HG03439 (cell line): ENCODE measurements at regions not wholly inside any gene's neighbourhood (a gene's known extent, or its start where the extent isn't known, plus 50 kb on each side); places are given as distances from the start of the nearest gene placed in this dataset.
"Not testable (repeated sequence)": the region's sequence is repeated elsewhere in the genome, so short reads cannot be mapped to it uniquely, and the experiment has no call there.

ENCODE experiments used
- ATAC-seq: cut with Tn5 transposase; IDR thresholded peaks from one replicate; pipeline ENCODE4 v1.9.1; 2021; ENCODE audit warnings: mild to moderate bottlenecking, moderate library complexity; ENCODE audit not compliant: unreplicated experiment

DNA sequence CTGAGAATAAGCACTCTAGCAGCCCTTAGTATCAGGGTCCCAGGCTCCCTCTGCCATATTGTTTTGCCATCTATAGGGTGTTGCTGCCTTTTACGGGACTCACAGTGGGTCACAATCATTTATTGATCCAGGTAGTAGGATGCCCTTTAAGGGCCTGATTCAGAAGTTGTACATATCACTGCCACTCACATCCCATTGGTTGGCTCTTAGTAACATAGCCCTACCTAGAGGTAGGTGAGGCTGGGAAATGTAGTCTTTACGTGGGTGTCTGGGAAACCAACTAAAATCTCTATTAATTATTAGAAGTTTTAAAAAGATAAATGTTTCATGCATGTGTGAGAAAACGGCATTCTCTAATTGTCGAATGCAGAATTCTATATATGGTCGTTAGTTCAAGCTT is 78.8 kb upstream of the ATP5PO start:
- ATAC-seq: no peak

DNA sequence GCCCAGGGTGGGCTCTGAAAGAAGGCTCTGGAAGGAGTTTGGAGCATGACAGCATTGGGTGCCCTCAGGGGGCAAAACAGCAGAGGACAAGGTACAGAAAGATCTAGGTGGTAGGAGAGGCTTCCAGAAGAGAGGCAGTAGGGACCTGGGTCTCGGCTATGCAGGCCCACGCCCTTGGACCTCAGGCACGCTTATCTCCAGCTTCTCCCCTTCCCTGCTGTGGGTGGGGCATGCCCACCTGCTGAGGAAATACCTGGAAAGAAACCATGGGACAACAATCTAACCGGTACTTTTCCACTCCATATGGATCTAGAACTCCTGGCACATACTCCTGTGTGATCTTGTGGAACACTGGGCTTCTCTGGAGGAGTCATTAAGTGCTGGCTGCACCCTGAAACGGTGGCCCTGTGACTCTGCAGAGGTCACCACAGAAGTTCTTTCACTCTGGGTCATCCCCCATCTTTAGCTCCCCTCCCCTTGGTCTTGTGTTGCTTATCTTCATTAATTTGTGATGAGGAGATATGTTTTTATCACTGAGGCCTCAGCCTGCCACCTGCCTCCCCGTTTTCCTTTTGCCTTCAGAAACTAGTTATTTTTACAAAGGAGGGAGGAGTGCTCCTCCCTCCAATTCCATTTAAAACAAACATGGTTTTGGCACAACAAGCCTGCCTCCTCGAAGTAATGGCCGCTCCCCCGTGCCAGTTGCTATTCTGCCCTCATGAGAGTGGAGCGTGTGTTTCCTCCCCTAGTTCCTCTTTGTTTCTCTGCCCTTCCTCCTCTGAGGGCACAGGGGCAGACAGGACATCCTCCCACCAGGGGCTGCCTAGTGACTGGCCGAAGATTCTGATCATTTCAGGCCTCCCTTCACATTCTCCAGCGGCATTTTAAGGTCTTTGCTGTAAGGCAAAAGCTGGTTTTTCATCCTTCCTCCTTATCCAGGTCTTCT is 78.0 kb upstream of the ATP5PO start:
- ATAC-seq: no peak

DNA sequence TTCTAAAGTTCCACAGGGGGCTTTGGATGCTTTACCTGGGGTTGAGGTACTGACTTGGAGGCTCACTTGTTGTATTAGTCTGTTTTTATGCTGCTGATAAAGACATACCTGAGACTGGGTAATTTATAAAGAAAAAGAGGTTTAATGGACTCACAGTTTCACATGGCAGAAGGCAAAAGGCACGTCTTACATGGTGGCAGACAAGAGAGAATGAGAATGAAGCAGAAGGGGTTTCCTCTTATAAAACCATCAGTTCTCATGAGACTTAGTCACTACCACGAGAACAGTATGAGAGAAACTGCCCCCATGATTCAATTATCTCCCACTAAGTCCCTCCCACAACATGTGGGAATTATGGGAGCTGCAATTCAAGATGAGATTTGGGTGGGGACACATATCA is 76.8 kb upstream of the ATP5PO start:
- ATAC-seq: not testable (repeated sequence)

DNA sequence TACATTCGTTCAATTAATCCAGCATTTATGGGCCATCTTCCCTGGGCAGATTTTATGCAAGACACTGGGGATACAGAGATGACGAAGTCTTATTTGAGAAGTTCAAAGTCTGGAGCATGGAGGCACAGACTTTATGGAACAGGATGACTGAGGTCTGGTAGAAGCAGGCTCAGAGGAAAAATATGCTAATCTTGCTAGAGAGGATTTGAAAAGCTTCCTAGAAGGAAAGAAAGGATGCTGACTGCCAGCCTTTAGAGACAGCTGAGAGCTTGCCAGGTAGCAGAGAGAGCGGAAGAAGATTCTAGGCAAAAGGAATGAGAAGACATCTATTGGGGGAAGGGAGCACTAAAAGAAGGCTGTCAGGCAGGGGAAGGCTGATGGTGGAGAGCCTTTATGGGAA is 75.5 kb upstream of the ATP5PO start:
- ATAC-seq: no peak

DNA sequence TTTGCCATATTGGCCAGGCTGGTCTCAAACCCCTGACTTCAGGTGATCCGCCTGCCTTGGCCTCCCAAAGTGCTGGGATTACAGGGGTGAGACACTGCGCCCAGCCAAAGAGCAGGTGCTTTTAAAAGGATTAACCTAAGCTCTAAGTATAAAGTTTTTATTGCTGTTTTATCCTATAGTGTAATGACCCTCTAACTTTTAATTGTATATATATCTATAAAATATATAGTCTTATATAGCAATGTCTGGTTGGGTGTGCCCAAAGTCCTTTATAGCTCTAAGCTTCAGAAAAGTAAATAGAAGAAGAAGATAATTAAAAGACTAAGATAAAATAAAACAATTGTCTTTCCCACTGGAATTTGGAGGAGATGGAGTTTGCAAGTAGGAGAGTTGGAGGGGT is 73.8 kb upstream of the ATP5PO start:
- ATAC-seq: no peak

DNA sequence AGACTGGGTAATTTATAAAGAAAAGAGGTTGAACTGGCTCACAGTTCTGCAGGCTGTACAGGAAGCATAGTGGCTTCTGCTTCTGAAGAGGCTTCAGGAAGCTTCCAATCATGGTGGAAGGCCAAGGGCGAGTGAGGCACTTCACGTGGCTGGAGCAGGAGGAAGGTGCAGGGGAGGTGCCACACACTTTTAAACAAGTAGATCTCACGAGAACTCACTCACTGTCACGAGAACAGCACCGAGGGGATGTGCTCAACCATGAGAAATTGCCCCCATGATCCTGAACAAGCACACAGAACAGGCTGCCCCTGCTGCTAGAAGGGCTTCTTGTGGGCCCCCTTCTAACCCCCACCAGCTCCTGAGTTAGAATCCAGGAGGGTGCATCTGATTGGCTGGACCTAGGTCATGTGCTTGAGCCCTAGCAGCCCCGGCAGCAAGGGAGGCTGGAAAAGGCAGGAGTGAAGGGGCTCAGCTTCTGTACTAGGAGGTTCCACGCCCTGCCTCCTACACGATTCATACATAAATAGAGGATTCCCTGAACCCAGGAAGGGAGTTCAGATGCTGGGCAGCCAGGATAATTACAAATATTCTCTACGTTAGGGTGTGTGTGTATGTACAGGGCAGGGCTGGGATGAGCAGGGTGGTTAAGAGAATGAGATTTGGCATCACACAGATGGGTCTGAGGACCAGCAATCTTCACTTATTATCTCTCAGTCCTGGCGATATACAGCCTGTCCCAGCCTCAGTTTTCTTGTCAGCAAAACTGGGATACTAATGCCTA is 72.8 kb upstream of the ATP5PO start:
- ATAC-seq: no peak

DNA sequence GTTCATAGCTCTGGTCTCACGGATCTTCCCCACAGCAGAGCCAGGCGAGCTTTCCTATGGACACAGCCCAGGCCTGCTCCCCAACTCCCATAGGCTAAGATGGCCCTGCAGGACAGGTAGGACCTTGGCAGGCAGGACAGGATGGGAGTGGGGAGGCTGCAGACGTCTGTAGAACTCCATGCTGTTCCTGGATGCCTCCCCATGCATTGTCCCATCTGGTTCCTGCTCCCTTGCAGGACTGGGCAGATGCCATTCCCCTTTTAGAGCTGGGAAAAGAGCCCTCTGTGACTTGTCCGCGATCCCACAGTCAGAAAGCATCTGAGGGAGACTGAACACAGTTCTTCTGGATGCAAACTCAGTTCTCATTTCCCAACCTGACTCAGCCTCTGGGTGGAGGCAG is 71.9 kb upstream of the ATP5PO start:
- no peak for ATAC-seq

DNA sequence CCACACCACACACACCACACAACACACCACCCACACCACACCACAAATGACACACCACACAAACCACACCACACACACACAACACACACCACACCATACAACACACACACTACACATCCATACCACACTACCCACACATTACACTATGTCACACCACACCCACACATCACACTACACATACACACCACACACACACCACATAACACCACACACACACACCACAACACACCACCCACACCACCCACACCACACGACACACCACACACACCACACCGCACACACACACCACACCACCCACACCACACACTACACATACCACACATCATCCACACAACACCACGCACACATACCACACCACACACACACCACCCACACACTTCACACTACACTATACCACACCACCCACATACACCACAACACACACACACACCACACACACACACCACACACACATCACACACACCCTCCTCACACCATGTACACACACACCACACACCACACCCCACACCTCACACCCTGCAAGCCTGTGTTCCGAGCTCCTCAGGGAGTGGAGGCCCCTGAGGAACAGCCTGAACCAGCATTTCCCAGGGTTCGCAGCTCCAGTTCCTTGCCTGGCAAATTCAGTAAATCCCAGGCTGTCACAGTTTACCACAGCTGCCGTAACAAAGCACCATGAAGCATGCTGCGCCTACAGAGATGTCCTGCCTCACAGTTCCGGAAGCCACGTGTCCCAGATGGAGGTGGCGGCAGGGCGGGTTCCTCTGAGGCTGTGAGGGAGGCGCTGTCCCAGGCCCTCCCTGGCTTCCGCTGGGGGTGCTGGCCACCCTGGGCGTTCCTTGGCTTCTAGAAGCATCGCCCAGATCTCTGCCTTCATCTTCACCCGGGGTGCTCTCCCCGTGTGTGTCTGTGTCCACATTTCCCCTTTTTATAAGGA is 69.8 kb upstream of the ATP5PO start:
- no peak for ATAC-seq

DNA sequence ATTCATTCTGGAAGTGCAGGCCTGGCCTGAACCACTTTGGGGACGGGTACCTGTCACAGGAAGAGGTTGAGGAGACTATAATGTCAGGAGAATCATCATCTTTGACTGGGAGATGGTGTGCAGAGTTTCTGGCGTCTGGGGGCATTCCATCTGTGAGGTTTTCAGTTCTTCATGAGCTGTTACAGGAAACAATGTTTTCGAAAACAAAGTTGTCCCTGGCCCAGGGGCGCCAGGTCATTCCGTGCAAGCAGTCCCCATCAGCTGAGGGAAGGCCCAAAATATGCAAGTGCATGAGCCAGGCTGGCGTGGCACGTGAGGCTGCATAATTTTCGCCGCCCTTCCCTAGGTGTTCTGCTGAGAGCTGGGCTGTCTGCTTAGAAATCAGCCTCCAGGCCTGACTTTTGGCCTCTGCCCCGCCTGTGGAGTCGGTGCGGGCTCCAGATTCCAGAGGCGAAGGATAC is 68.4 kb upstream of the ATP5PO start:
- ATAC-seq: no peak

DNA sequence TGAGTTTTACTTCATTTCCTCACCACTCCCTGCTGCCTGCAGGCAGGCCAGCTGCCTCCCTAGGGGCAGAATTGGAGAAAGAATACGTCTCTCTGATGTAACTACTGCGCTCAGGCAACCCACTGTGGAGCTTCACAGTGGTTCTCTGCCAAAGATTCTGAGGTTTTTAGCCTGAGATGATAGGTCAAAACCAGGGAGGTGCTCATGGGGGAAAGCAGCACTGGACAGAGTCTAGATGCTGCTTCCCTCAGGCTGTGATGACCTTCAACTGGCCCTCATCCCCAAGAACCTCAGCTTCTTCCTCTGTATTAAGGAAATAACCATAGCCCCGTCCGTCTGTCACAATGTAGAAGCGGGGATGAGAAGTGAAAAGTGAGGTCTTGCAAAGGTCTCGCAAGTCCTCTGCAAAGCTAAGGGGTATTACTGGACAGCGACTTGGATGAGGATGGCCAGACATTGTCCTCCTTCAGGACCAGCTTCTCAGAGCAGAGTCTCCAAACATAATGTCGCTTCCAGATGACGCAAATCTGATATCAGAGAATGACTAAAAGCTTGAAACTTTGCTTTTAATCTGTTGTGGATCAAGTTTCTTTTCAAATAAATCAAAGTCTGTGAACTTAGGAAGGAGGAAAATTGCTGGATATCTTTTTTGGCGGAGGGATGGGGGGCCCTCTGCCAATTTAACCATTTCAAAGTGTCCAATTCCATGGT is 65.9 kb upstream of the ATP5PO start:
- no peak for ATAC-seq

DNA sequence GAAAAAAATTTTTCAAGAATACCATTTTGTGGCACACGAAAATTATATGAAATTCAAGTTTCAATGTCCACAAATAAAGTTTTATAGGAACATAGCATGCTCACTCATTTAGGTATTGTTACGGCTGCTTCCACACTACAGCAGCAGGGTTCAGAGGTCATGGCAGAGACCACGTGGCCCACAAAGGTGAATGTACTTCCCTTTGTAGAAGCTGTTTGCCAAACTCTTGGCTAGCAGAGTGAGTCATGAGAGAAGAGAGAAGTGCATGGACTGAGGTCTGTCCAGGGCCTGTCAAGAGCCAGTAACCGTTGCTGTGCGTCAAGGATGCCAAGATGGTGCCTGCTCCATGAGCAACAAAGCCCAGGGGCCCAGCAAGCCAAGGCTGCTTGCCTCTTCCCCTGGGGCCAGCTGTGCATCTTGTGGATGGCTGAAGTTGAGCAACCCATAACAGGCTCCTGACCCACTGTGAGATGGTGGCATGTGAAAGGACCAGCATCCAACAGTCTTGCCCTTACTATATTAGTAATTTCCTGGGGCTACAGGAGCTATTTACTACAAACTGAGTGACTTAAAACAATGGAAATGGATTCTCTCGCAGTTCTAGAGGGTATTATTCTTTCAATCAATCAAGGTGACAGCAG is 64.8 kb upstream of the ATP5PO start:
- no peak for ATAC-seq

DNA sequence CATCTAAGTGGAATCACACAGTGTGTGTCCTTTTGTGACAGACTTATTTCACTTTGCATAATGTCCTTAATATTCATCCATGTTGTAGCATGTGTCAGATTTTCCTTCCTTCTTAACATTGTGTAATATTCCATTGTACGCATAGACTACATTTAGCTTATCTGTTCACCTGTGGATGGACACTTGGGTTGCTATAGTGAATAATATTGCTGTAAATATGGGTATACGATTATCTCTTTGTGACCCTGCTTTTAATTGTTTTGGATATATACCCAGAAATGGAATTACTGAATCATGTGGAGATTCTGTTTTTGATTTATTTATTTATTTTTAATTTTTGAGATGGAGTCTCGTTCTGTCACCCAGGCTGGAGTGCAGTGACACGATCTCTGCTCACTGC is 63.0 kb upstream of the ATP5PO start:
- ATAC-seq: no peak

DNA sequence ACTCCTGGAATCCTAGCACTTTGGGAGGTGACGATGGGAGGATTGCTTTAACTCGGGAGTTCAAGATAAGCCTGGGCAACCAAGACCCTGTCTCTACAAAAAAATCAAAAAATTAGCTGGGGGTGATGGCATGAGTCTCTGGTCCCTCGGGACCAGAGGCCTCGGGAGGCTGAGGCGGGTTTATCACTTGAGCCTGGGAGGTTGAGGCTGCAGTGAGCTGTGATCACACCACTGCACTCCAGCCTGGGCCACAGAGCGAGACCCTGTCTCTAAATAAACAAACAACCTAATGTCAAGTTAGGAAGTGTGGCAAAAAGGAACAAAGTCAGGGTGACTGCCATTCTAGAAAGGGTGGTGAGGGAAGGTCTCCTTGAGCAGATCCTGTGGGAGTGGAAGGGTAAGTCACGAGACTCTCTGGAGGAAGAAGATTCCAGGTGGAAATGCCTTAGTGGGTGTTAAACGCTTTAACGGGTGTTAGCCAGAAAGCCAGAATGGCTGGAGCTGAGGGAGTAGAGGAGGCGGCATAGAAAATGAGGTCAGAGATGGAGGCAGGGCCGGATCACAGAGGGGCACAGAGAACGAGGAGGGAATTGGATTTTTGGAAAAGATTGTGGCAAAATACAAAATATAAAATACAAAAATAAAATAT is 62.2 kb upstream of the ATP5PO start:
- ATAC-seq: no peak

DNA sequence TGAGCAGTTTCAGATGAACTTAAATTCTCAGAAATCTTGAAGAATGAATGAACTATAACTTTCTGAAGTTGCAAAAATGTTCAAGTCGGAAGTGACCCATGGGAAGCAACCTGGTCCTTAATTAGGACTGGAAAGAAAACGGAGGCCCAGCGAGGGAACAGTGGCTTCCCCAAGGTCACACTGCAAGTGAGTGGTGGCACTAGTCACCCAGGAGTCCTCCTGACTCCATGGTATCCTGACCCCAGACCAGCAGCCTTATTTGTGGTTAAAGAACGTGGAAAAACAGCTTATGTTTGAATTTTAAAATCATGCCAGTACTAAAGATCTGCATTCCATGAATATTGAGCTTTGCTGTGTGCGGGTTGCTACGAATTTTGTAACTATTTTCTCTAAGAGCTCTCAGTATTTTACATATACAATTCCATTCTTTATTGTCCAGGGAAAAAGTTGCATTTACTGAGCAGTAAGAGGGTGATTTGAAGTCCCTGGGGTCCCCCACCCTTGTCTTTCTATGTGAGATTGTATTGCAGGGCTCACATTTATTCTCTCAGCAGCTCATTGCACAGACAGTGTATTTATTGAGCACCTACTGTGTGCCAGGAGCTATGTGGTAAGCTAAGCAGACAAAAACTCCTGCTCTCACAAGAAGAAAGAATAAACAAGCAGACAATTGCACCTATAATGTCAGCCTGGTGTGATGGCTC is 61.6 kb upstream of the ATP5PO start:
- no peak for ATAC-seq

DNA sequence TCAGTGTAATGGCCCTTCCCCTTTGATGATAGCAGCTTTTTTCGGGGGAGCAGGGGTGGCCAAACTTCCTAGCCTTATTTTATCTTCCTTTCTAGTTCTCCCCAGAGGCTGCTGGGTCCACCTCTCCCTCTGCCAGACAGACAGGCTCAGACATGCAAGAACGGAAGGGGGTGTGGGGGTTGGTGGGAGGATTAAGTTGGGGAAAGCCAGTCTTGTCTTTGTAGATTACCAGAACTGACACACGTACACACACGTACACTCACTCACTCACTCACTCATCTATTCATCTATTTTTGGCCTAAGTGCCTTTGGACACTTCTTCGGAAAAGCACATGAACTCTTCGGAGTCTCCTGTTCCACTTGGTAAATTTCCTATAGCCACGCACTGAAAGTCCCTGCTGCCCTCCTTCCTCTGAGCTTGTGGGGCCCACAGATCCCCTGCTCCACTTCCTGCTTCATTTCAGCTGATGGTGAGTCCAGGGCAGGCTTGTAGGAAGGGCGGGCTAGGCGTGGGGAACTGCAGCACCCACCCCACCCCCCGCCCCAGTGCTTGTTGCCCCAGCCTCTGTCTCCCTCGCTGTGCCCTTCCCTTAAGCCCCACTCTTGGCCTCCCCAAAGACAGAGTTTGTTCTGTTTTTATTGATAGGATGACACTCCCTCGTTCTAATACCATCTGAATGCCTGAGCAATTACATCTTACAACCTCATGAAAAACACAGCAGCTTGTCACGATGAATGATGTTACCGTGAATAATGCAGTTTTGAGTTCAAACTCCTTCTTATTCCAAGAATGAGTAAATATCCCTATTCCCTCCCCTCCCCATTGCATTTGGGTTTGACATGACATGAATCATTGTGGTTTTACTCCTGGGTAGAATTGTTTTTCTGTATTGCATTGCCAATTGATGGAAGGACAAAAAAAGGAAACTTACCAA is 60.7 kb upstream of the ATP5PO start:
- ATAC-seq: peak; percentile 44

DNA sequence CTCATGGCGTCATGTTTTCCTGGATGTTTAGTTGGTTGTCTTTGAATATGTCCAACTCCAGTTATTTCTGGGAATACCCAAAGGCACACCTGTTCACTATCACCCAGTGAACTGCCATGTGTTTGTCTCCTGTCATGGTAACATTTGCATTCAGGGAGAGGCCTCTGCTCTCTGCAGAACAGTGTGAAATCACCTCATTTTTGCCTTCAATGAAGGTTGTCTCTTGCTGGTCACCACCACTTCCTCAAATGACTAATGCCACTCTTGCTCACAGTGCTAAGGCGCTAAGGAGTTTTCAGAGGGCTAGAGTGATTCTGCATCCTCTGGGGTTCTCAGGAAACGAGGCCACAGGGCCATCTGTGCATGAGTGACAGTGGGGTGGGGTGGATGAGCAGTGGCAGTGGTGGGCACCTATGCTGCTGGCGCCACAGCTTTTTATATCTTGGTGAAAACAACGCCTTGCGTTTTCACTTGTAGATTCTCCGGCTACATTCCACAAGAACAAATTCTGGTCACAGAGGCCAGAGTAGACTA is 60.0 kb upstream of the ATP5PO start:
- peak; percentile 82 for ATAC-seq
